Hematopoietic multipotent progenitor cell treated with erythropoietin and hydrocortisone succinate and interleukin-3 and kit ligand, for 8 days (in vitro differentiated cells): ENCODE measurements at regions not wholly inside any gene's neighbourhood (a gene's known extent, or its start where the extent isn't known, plus 50 kb on each side); places are given as distances from the start of the nearest gene placed in this dataset.
"Not testable (repeated sequence)": the region's sequence is repeated elsewhere in the genome, so short reads cannot be mapped to it uniquely, and the experiment has no call there.

Experiments
- DNase-seq: peaks from one replicate; pipeline ENCODE4 v3.0.0-alpha.2; 2015

- no peak for DNase-seq
Measured at GRCh38 chr10:121351540-121351939, 246.7 kb downstream of the FGFR2 start.

DNA sequence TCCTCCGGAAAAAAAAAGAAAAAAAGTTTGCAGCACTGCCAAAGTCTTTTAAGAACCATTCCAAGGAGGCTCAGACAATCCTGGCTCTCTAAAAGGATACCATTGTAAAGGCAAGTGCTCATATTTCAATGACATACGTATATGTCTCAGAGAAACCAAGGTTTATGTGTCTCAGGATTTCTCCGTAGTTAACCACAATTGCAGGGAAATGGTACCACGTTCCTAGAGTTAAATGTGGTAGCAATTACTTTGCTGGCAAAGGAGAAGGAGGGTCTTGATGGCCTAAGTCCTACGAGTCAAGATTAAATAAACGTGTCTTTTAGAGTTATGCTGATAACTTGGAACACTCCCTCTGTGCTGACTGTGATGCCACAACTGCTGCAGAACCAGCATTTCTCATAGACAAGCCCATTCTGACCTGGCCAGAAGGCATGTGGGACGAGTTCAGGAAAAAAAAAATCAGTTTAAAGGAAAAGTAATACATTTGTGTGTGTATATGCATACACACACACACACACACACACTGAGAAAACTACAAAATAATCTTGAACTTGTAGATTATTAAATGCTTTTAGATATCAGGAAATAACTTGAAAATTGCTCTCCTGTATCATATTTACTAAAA, 245.9 kb downstream of the FGFR2 start:
- DNase-seq, result no peak

GRCh38 chr10:121355161-121355560, 243.1 kb downstream of the FGFR2 start:
- no peak for DNase-seq

- DNase-seq, result no peak
Measured at GRCh38 chr10:121356183-121356582, 242.1 kb downstream of the FGFR2 start.

DNA sequence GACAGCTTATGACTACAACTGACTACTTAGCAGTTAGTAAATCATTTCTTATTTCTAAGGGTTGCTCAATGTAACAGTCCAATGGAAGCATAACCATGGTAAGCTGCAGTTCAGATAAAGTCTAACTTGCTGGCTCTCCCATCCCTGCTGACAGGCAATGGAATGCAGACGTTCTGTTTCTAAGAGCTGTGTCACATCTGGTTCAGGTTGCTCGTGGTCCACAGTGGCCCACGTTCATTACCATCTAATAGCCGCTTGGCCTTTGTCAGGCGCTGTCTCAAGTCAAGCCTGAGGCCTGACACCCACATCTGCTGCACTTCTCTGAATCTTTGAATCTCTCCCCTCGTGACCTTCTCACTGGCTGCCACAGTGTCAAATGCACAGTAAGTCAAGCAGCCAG, 240.8 kb downstream of the FGFR2 start:
- DNase-seq, result no peak

- no peak for DNase-seq
Measured at GRCh38 chr10:121362026-121362425, 236.2 kb downstream of the FGFR2 start.

- no peak for DNase-seq
Measured at GRCh38 chr10:121365566-121365965, 232.7 kb downstream of the FGFR2 start.

DNA sequence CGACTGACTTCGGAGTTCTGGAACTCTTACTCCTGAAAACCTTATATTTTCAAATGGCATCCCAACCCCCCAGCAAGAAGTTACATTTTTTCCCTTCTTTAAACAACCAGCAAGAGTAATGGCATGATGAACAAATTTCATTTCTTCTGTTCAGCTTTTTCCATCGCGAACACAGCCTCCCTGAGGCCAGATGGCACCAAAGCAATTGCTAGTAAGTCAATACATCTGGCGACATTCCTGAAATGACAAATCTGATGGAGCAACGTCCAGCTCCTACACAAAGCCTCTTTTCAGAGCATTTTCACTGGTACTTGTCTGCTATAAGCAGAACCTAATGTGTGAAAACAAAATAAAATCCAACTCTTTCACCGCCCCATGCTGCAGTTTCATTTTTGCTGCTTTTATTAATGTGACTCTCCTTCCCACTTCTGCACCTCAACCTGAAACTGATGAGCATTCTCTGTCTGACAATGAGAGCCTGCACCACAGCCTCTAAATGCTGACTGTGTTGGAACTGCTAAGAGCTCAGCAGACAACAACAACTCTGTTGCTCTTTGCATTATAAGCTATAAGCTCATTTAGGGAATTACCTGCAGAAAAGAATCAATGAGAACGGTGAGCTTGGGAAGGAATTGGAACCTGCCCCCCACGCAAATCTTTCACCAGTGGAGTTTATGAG, 229.8 kb downstream of the FGFR2 start:
- no peak for DNase-seq

- DNase-seq, result no peak
Measured at GRCh38 chr10:121369616-121370015, 228.6 kb downstream of the FGFR2 start.

DNA sequence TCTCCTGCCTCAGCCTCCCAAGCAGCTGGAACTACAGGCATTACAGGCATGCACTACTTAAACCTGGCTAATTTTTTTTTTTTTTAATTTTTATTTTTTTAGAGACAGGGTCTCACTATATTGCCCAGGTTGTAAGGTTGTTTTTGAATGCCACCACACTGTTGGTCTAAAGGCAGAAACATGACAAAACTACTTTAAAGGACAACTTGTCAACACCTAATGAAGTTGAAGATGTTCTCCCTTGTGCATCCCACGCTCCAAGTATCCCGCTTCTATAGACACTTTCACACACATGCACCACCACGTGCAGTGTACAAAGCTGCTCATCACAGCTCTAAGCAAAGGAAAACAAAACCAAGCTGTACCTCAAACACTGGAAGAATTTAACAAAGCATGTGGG, 226.4 kb downstream of the FGFR2 start:
- DNase-seq, result no peak

DNA sequence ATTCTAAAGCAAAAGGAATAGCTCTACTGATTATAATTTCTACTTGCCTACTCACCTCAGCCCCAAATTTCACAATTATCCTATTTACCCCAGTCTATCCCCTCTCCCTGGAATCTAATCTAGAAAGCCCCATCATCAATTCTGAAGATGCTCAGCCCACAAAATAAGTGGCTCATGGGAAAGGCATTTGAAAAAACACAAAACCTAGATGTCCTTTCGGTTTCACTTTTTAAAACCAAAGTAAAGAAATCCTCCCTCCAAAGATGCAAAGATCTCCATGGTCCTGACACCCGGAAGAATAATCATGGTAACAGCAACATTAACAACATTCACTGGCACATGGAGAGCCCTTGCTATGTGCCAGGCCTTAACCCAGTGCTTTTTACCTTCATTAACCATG, 224.8 kb downstream of the FGFR2 start:
- DNase-seq, result no peak

DNA sequence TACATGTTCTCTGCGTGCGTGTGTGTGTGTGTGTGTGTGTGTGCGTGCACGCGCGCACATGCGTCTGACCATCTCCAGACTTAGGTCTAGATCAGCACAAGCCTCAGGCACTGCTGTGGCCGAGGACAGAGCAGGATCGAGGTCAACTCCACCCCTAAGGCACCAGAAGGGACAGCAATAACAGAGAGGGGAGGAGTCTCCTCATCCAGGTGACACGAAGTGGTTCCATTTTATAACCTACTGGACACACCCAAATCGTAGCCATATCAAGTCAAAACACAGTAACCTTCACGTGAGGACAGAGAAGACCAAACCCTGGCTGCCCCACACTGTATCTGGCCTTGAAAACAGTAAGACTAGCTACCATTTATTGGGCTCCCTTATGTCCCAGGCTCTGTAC, 224.1 kb downstream of the FGFR2 start:
- no peak for DNase-seq

GRCh38 chr10:121375172-121375571, 223.1 kb downstream of the FGFR2 start:
- DNase-seq, result no peak

DNA sequence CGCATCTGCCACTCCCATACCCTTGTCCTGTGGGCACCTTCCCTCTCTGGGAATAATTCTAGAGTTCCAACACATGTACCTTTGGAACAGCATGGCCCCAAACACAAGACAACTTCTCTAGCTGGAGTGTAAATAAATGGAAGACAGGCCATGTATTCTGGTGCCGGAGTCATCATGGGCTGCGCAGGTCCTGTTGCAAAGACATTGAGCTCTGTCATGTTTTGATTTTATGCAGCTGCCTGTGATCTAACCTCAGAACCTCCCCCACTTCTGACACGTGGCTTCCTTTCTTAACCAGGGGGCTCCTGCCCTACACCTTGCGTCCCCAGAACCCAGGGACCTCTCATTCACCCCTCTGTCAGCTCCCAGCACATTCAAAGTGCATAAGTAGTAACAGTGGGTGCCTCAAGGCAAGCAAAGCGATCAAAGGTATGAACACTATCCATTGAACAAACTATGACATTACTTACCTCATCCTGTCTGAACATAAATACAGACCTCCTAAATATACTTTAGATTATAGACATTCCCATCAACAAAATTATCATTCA, 219.9 kb downstream of the FGFR2 start:
- no peak for DNase-seq

DNA sequence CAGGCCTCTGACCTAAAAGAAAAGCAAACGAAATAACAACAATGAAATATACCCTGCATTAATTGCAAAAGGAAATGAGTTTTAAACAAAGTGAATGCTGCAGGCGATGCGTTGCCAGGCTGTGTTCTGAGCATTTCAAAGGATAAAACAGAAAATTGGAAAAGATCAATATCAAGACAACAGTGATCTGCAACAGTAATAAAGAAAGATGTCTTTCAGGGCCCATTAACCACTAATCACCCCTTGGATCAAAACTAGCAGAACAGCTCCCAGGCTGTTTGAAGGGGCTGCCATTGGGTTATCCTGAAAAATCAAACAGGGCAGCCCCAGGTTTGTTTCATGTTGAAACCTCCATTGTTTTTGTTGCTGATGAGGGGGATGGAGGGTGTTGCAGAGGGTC, 219.2 kb downstream of the FGFR2 start:
- DNase-seq, result no peak

- DNase-seq, result no peak
Measured at GRCh38 chr10:121380211-121380610, 218.0 kb downstream of the FGFR2 start.

- not testable (repeated sequence) for DNase-seq
Measured at GRCh38 chr10:121382029-121382520, 216.2 kb downstream of the FGFR2 start.

- no peak for DNase-seq
Measured at GRCh38 chr10:121385136-121385535, 213.1 kb downstream of the FGFR2 start.

DNA sequence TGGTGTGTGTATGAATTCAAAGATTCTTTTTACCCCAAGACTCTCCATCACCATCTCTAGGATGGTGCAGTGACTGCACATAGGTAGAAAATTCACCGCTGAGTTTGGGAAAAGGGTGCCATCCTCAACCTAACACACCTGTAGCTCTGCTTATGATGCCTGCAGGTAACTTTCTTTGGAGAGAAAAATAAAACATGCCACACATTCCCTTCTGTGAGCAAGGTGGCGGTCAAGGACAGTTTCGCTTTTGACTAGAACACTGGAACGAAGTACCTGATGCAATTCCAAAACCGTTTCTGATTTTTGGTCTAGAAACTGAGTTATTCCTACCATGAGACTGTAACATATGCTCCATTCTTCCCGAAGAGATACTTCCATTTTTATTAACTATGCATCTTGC, 205.6 kb downstream of the FGFR2 start:
- DNase-seq, result no peak

DNA sequence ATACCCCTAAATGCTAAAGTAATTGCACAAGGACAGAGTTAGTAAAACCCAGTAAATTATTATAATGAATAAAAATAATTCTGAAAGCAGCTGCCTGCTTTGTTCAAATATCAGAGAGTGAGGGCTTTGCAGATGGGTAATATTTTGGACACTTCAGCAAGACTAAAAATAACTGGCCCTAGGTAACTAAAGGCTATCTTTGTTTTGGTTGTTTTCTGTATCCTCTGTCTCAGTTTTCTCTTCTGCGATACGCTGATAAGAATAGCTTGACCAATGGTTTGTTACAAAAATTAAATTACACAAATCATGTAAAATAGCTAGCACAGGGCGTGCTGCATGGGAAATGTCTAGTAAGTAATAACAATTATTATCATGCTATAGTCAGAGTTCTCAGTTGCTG, 204.7 kb downstream of the FGFR2 start:
- no peak for DNase-seq

DNA sequence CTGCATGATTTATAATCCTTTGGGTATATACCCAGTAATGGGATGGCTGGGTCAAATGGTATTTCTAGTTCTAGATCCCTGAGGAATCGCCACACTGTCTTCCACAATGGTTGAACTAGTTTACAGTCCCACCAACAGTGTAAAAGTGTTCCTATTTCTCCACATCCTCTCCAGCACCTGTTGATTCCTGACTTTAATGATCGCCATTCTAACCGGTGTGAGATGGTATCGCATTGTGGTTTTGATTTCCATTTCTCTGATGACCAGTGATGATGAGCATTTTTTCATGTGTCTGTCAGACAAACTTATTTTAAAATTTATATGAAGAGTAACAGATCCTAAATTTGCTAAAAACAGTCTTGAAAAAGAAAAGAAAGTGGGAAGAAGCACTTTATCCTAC, 197.7 kb downstream of the FGFR2 start:
- not testable (repeated sequence) for DNase-seq

- no peak for DNase-seq
Measured at GRCh38 chr10:121403527-121403926, 194.7 kb downstream of the FGFR2 start.

GRCh38 chr10:121404611-121405010, 193.6 kb downstream of the FGFR2 start:
- no peak for DNase-seq

GRCh38 chr10:121405096-121405495, 193.1 kb downstream of the FGFR2 start:
- DNase-seq, result no peak

GRCh38 chr10:121405549-121405948, 192.7 kb downstream of the FGFR2 start:
- no peak for DNase-seq
